C4-2B (cell line): ENCODE measurements at regions not wholly inside any gene's neighbourhood (a gene's known extent, or its start where the extent isn't known, plus 50 kb on each side); places are given as distances from the start of the nearest gene placed in this dataset.

Experiments used
- ZFX ChIP-seq: fragments of 450-650 bp; IDR thresholded peaks from 2 replicates; pipeline ENCODE4 v1.6.1; 2017
- TF ChIP-seq, protein P1 (sequence below): fragments of 450-650 bp; conservative IDR thresholded peaks from 2 replicates; pipeline ENCODE4 v1.5.1; 2017; ENCODE audit warnings: mild to moderate bottlenecking

DNA sequence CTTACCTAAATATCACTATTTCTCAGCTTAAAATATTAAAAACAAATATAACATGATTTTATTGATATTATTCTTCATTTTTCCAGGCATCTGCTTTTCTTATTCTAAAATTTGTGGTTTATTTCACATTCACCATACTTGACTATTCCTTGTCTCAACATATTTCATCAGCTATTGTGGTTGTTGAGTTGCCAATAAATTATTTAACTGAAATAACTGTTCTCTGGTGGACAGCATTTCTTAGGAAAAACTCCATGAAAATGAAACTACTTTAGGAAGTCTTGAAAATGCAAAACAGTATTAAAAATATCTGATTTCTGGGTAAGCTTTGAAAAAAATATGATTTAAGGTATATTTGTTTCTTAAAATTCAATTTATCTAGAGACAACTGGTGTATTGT is 122.9 kb upstream of the SEMA3A start:
- TF ChIP-seq, protein P1, sequence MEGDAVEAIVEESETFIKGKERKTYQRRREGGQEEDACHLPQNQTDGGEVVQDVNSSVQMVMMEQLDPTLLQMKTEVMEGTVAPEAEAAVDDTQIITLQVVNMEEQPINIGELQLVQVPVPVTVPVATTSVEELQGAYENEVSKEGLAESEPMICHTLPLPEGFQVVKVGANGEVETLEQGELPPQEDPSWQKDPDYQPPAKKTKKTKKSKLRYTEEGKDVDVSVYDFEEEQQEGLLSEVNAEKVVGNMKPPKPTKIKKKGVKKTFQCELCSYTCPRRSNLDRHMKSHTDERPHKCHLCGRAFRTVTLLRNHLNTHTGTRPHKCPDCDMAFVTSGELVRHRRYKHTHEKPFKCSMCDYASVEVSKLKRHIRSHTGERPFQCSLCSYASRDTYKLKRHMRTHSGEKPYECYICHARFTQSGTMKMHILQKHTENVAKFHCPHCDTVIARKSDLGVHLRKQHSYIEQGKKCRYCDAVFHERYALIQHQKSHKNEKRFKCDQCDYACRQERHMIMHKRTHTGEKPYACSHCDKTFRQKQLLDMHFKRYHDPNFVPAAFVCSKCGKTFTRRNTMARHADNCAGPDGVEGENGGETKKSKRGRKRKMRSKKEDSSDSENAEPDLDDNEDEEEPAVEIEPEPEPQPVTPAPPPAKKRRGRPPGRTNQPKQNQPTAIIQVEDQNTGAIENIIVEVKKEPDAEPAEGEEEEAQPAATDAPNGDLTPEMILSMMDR = no peak
- no peak for TF ChIP-seq ZFX
